Fibroblast of lung (primary cell): ENCODE measurements at regions not wholly inside any gene's neighbourhood (a gene's known extent, or its start where the extent isn't known, plus 50 kb on each side); places are given as distances from the start of the nearest gene placed in this dataset.

Experiments
- DNase-seq, 2 donors: peaks; one replicate each; pipeline versions ENCODE4 v3.0.0 to v3.0.0-alpha.2; 2010; ENCODE audit warnings: low read depth in 2 of 2
- H2AFZ ChIP-seq: 2 replicates; pipeline ENCODE4 v1.5.1; 2012; ENCODE audit warnings: low read length, control low read depth, inconsistent platforms
- H3K27ac ChIP-seq: 2 replicates; pipeline ENCODE4 v1.5.1; 2011; ENCODE audit warnings: low read length, control low read depth; ENCODE audit not compliant: insufficient read depth
- H3K27me3 ChIP-seq: 2 replicates; pipeline ENCODE4 v1.5.1; 2011; ENCODE audit warnings: mild to moderate bottlenecking, low read length; ENCODE audit not compliant: control insufficient read depth, insufficient read depth
- H3K36me3 ChIP-seq: 2 replicates; pipeline ENCODE4 v1.5.1; 2011; ENCODE audit warnings: low read length; ENCODE audit not compliant: control insufficient read depth, insufficient read depth
- H3K4me1 ChIP-seq: 2 replicates; pipeline ENCODE4 v1.5.1; 2011; ENCODE audit warnings: low read length; ENCODE audit not compliant: control insufficient read depth, insufficient read depth; ENCODE audit errors: extremely low read depth
- H3K4me2 ChIP-seq: 2 replicates; pipeline ENCODE4 v1.5.1; 2011; ENCODE audit warnings: low read length, control low read depth; ENCODE audit not compliant: insufficient read depth; ENCODE audit errors: extremely low read depth
- H3K4me3 ChIP-seq, 4 experiments: fragments of 200-600 bp in 1 of 4; sonication (generic) in 1 of 4; replicated peaks in 1 of 4; 2 replicates each; pipeline ENCODE4 v1.5.1; 2011 to 2016; ENCODE audit warnings: low read length in 4 of 4, low read depth in 3 of 4, mild to moderate bottlenecking in 3 of 4, control low read depth in 2 of 4, inconsistent platforms in 1 of 4, mixed read lengths in 1 of 4; ENCODE audit not compliant: insufficient read depth in 1 of 4; ENCODE audit errors: control extremely low read depth in 1 of 4
- H3K79me2 ChIP-seq: 2 replicates; pipeline ENCODE4 v1.5.1; 2012; ENCODE audit warnings: mild to moderate bottlenecking, low read length, inconsistent platforms; ENCODE audit not compliant: control insufficient read depth, insufficient read depth
- H3K9ac ChIP-seq: 2 replicates; pipeline ENCODE4 v1.5.1; 2011; ENCODE audit warnings: mild to moderate bottlenecking, low read length, control low read depth; ENCODE audit not compliant: insufficient read depth
- H3K9me3 ChIP-seq: 2 replicates; pipeline ENCODE4 v1.5.1; 2012; ENCODE audit warnings: low read depth, low read length; ENCODE audit not compliant: control insufficient read depth, insufficient read depth
- H4K20me1 ChIP-seq: 2 replicates; pipeline ENCODE4 v1.5.1; 2011; ENCODE audit warnings: low read length; ENCODE audit not compliant: control insufficient read depth, insufficient read depth; ENCODE audit errors: extremely low read depth
- CTCF ChIP-seq, 2 donors: IDR thresholded peaks in 1 of 2; conservative IDR thresholded peaks in 1 of 2; 1 replicate in 1 of 2; 2 replicates in 1 of 2; pipeline ENCODE4 v1.5.1; 2011 to 2012; ENCODE audit warnings: low read length in 2 of 2, control low read depth in 1 of 2, inconsistent platforms in 1 of 2, low read depth in 1 of 2, mild to moderate bottlenecking in 1 of 2
- EZH2 ChIP-seq: IDR thresholded peaks from 2 replicates; pipeline ENCODE4 v1.5.1; 2012; ENCODE audit warnings: low read length, control low read depth, mild to moderate bottlenecking; ENCODE audit errors: missing control alignments

DNA sequence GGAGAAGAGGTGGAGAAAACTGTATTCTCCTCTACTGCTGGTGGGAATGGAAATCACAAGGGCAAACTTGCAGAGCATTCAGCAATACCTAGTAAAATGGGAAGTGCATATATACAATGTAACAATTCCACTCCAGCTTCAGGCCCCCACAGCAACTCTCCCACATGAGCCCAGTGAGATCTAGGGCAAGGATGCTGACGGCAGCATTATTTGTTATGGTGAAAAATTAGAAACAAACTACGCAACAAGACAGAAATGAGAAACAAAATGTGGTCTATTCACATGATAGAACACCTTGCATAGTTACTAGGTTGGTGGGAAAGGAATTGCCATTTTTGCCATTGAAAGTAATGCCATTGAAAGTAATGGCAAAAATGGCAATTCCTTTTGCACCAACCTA lies 98.9 kb upstream of the SRSF6 start:
- Histone ChIP-seq H3K79me2 (no peaks in the 10 kb centered on the region), H3K9me3 (no peaks in the 10 kb centered on the region), H4K20me1 (no peaks in the 10 kb centered on the region), H2AFZ (no peak overlapping the region), H3K27me3 (no peaks in the 10 kb centered on the region), H3K4me3 (no peak overlapping the region), H3K36me3 (no peaks in the 10 kb centered on the region), H3K4me1 (no peaks in the 10 kb centered on the region), H3K9ac (no peak overlapping the region), H3K4me2 (no peak overlapping the region), H3K27ac (no peak overlapping the region)
- no peak for DNase-seq
- TF ChIP-seq EZH2 = no peak
- TF ChIP-seq CTCF (conservative IDR thresholded peaks at IDR 0.05 in 1 of 2, IDR thresholded peaks at IDR 0.05 in 1 of 2; ENCODE audit: low read depth in 1 of 2, low read length in 2 of 2) = no peak

GRCh38 chr20:43357352-43357751 lies 100.3 kb upstream of the SRSF6 start:
- no peak overlapping the region for H3K4me2 ChIP-seq
- no peak overlapping the region for H3K27ac ChIP-seq
- H4K20me1 ChIP-seq = no peaks in the 10 kb centered on the region
- no peaks in the 10 kb centered on the region for H3K4me1 ChIP-seq
- no peak overlapping the region for H3K4me3 ChIP-seq
- H3K9ac ChIP-seq = no peak overlapping the region
- H2AFZ ChIP-seq = no peak overlapping the region
- H3K27me3 ChIP-seq = no peaks in the 10 kb centered on the region
- no peaks in the 10 kb centered on the region for H3K36me3 ChIP-seq
- TF ChIP-seq CTCF (conservative IDR thresholded peaks at IDR 0.05 in 1 of 2, IDR thresholded peaks at IDR 0.05 in 1 of 2; ENCODE audit: low read depth in 1 of 2, low read length in 2 of 2) = no peak
- no peak for TF ChIP-seq EZH2
- H3K79me2 ChIP-seq = no peaks in the 10 kb centered on the region
- DNase-seq = no peak
- H3K9me3 ChIP-seq = no peaks in the 10 kb centered on the region

DNA sequence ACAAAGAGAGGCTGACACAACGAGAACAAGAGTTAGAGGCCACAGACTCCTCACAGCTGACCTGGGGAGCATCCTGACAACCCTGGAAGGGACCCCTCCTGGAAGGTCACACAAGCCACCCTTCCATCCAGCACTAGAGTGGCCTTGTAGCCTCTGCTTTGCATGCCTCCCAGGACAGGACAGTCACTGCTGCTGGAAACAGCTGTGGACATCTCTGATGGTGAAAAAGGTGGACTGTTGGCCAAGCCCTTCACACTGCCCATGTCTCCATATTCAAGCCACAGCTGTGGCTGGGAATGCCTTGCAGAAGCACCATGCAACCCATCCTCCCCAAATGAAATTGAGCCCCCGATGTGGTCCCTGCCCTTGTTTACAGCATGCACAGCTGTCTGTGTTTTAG lies 102.1 kb upstream of the SRSF6 start:
- H3K9ac ChIP-seq = no peak overlapping the region
- TF ChIP-seq CTCF (conservative IDR thresholded peaks at IDR 0.05 in 1 of 2, IDR thresholded peaks at IDR 0.05 in 1 of 2; ENCODE audit: low read depth in 1 of 2, low read length in 2 of 2) = no peak
- TF ChIP-seq EZH2 = no peak
- no peak overlapping the region for H3K27ac ChIP-seq
- no peaks in the 10 kb centered on the region for H4K20me1 ChIP-seq
- no peaks in the 10 kb centered on the region for H3K27me3 ChIP-seq
- H3K4me1 ChIP-seq = no peaks in the 10 kb centered on the region
- DNase-seq = no peak
- no peaks in the 10 kb centered on the region for H3K9me3 ChIP-seq
- no peaks in the 10 kb centered on the region for H3K79me2 ChIP-seq
- no peak overlapping the region for H2AFZ ChIP-seq
- H3K4me3 ChIP-seq = no peak overlapping the region
- no peak overlapping the region for H3K4me2 ChIP-seq
- H3K36me3 ChIP-seq = no peaks in the 10 kb centered on the region
